ENCODE measurements at regions not wholly inside any gene's neighbourhood (a gene's known extent, or its start where the extent isn't known, plus 50 kb on each side); places are given as distances from the start of the nearest gene placed in this dataset.

DNA sequence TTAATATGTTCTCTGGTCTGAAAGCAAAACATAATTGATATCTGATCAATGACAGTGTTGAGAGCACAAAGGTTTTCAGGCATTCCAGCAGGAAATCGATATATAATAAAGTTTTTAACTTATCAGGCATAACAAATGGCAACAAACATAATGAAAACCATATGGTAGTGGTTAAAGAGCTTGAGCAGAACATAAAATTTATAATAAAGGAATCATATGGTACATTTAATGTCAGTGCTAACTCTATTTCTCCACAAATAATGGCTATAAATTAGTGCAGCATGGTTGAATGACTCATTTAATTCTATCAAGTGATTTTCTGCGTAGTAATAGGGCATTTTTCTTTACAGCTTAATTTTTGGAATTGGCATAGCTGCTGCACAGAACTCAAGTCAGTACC, 306.2 kb downstream of the FSIP2 start:
- TF ChIP-seq CTCF (IDR thresholded peaks at IDR 0.05; ENCODE audit: low read depth, low read length) (no peak), POLR2A (IDR thresholded peaks at IDR 0.05; ENCODE audit: extremely low read depth, insufficient read length) (no peak), MYC (IDR thresholded peaks at IDR 0.05; ENCODE audit: low read depth, low read length) (no peak), MAX (IDR thresholded peaks at IDR 0.05; ENCODE audit: low read depth, low read length) (no peak)
